ENCODE measurements at regions not wholly inside any gene's neighbourhood (a gene's known extent, or its start where the extent isn't known, plus 50 kb on each side); places are given as distances from the start of the nearest gene placed in this dataset.

GRCh38 chr10:4758256-4758655 is 67.8 kb upstream of the AKR1E2 start:
- DNase-seq (ENCODE audit: low read depth), result no peak
- no peak for TF ChIP-seq MYC (IDR thresholded peaks at IDR 0.05; ENCODE audit: low read depth, low read length)
- TF ChIP-seq MAX (IDR thresholded peaks at IDR 0.05; ENCODE audit: low read depth, low read length), result no peak
- TF ChIP-seq CTCF (IDR thresholded peaks at IDR 0.05; ENCODE audit: low read depth, low read length), result no peak
- no peak for TF ChIP-seq POLR2A (IDR thresholded peaks at IDR 0.05; ENCODE audit: extremely low read depth, insufficient read length)
- H3K4me3 ChIP-seq (ENCODE audit: low read depth, low read length), result no peak overlapping the region

- H3K4me3 ChIP-seq (ENCODE audit: low read depth, low read length), result no peak overlapping the region
- DNase-seq (ENCODE audit: low read depth), result no peak
Observed at GRCh38 chr10:4755286-4755989, 70.6 kb upstream of the AKR1E2 start.

GRCh38 chr10:4754143-4754542 is 71.9 kb upstream of the AKR1E2 start:
- TF ChIP-seq MAX (IDR thresholded peaks at IDR 0.05; ENCODE audit: low read depth, low read length) (no peak), POLR2A (IDR thresholded peaks at IDR 0.05; ENCODE audit: extremely low read depth, insufficient read length) (no peak), MYC (IDR thresholded peaks at IDR 0.05; ENCODE audit: low read depth, low read length) (no peak), CTCF (IDR thresholded peaks at IDR 0.05; ENCODE audit: low read depth, low read length) (no peak)

More at GRCh38 chr10:4755286-4755989, 70.6 kb upstream of the AKR1E2 start:
- TF ChIP-seq MAX (IDR thresholded peaks at IDR 0.05; ENCODE audit: low read depth, low read length), result no peak
- TF ChIP-seq CTCF (IDR thresholded peaks at IDR 0.05; ENCODE audit: low read depth, low read length), result no peak
- no peak for TF ChIP-seq POLR2A (IDR thresholded peaks at IDR 0.05; ENCODE audit: extremely low read depth, insufficient read length)
- no peak for TF ChIP-seq MYC (IDR thresholded peaks at IDR 0.05; ENCODE audit: low read depth, low read length)

GRCh38 chr10:4751211-4751610 is 74.8 kb upstream of the AKR1E2 start:
- TF ChIP-seq POLR2A (IDR thresholded peaks at IDR 0.05; ENCODE audit: extremely low read depth, insufficient read length) (no peak), CTCF (IDR thresholded peaks at IDR 0.05; ENCODE audit: low read depth, low read length) (no peak), MYC (IDR thresholded peaks at IDR 0.05; ENCODE audit: low read depth, low read length) (no peak), MAX (IDR thresholded peaks at IDR 0.05; ENCODE audit: low read depth, low read length) (no peak)
- no peak for DNase-seq (ENCODE audit: low read depth)
- H3K4me3 ChIP-seq (ENCODE audit: low read depth, low read length), result no peak overlapping the region

More at GRCh38 chr10:4754143-4754542, 71.9 kb upstream of the AKR1E2 start:
- H3K4me3 ChIP-seq (ENCODE audit: low read depth, low read length), result no peak overlapping the region
- no peak for DNase-seq (ENCODE audit: low read depth)

GRCh38 chr10:4749271-4749574 is 76.8 kb upstream of the AKR1E2 start:
- TF ChIP-seq MYC (IDR thresholded peaks at IDR 0.05; ENCODE audit: low read depth, low read length) (no peak), MAX (IDR thresholded peaks at IDR 0.05; ENCODE audit: low read depth, low read length) (no peak), POLR2A (IDR thresholded peaks at IDR 0.05; ENCODE audit: extremely low read depth, insufficient read length) (no peak), CTCF (IDR thresholded peaks at IDR 0.05; ENCODE audit: low read depth, low read length) (no peak)
- DNase-seq (ENCODE audit: low read depth), result no peak
- H3K4me3 ChIP-seq (ENCODE audit: low read depth, low read length), result no peak overlapping the region

Measured in NB4 (cell line).